HG03103 (cell line): ENCODE measurements at regions not wholly inside any gene's neighbourhood (a gene's known extent, or its start where the extent isn't known, plus 50 kb on each side); places are given as distances from the start of the nearest gene placed in this dataset.

Source experiments
- ATAC-seq: cut with Tn5 transposase; IDR thresholded peaks from one replicate; pipeline ENCODE4 v1.9.1; 2021; ENCODE audit warnings: low read depth; ENCODE audit not compliant: unreplicated experiment

DNA sequence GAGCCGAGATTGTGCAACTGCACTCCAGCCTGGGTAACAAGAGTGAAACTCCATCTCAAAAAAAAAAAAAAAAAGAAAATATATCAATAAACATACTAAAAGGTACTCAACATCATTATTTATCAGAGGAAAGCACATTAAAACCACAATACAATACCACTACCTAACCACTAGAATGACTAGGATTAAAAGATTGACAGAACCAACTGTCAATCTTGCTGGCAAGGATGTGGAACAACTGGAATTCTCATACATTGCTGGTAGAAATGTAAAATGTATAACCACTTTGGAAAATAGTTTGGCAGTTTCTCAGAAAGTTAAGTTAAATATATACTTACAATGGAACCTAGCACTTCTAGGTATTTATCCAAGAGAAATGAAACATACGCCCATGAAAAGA, 88.6 kb downstream of the B3GNT2 start:
- ATAC-seq = no peak

DNA sequence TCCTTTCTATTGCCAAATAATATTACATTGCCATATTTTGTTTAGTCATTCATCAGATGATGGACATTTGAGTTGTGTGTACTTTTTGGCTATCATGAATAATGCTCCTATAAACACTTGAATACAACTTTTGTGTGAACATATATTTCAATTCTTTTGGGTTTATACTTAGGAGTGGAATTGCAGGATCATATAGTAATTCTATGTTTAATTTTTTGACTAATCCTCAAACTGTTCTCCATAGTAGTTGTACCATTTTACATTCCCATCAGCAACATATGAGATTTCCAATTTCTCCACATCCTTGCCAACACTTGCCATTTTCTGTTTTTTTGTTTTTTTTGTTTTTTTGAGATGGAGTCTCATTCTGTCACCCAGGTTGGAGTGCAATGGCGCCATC, 87.2 kb downstream of the B3GNT2 start:
- ATAC-seq = no peak

DNA sequence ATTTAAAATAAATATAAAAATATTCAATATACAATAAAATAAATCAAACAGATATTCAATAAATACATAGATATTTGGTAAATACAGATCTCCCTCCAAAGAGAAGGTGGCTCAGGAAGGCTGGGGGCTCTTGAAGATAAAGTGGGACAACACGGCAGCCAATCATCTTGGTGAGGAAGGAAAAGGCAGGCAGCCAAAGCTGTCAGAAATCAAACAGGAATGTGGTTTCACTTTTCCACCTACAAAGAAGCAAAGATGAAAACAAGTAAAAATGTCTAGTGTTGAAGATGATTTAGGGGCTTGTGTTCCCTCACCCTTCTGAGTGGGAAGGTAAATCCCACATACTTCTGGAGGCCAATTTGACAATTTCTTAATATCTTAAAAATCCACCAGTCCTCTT, 85.7 kb downstream of the B3GNT2 start:
- ATAC-seq = no peak

DNA sequence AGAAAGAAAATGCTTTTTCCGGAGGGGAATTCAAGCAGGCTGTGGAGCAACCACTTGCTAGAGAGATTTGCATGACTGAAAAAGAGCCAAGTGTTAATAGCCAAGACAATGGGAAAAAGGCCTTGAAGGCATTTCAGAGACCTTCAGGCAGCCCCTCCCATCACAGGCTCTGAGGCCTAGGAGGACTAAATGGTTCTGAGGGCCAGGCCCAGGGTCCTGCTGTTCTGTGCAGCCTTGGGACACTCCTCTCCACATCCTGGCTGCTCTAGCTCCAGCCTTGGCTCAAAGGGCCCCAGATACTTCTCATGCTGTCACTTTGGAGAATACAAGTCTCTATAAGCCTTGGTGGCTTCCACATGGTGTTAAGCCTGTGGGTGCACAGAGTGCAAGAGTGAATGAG, 81.8 kb downstream of the B3GNT2 start:
- ATAC-seq = no peak
